Neuron (in vitro differentiated cells): ENCODE measurements at regions not wholly inside any gene's neighbourhood (a gene's known extent, or its start where the extent isn't known, plus 50 kb on each side); places are given as distances from the start of the nearest gene placed in this dataset.

Experiments
- H2AFZ ChIP-seq: one replicate; pipeline ENCODE4 v1.6.1; 2013; ENCODE audit warnings: low read depth, mild to moderate bottlenecking, inconsistent platforms, low read length, moderate library complexity
- H3K27me3 ChIP-seq: one replicate; pipeline ENCODE4 v1.6.1; 2013; ENCODE audit warnings: low read length; ENCODE audit not compliant: insufficient read depth
- H3K36me3 ChIP-seq: one replicate; pipeline ENCODE4 v1.6.1; 2013; ENCODE audit warnings: low read length; ENCODE audit not compliant: insufficient read depth
- H3K4me1 ChIP-seq: one replicate; pipeline ENCODE4 v1.6.1; 2013; ENCODE audit warnings: low read length; ENCODE audit not compliant: insufficient read depth
- H3K4me3 ChIP-seq: 2 replicates; pipeline ENCODE4 v1.5.1; 2013; ENCODE audit warnings: mild to moderate bottlenecking, low read length, moderate library complexity
- H3K9me3 ChIP-seq: one replicate; pipeline ENCODE4 v1.6.1; 2013; ENCODE audit warnings: low read length

DNA sequence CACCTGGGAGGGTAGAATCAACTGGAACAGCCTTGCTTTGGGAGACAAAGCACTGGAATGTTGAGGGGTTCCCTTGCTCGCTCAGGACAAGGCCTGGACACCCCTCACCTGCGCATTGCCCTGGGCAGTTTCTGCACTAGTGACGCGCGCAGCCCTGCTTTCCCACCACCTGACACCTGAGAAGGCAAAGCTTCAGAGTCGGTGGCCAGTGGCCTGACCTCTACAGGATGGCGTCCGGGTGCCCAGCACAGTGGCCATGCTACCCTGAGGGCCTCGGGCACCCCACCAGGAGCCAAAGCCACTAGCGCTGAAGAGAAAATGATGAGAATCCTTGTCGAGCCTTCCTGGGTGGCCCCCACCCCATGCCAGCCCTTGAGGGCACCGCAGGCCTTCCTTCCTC, 161.3 kb downstream of the OLFM1 start:
- Histone ChIP-seq H3K27me3 (peaks cover 19% of the 10 kb centered on the region), H3K4me3 (no peak overlapping the region), H2AFZ (no peak overlapping the region), H3K4me1 (no peaks in the 10 kb centered on the region), H3K36me3 (no peaks in the 10 kb centered on the region), H3K9me3 (no peaks in the 10 kb centered on the region)

DNA sequence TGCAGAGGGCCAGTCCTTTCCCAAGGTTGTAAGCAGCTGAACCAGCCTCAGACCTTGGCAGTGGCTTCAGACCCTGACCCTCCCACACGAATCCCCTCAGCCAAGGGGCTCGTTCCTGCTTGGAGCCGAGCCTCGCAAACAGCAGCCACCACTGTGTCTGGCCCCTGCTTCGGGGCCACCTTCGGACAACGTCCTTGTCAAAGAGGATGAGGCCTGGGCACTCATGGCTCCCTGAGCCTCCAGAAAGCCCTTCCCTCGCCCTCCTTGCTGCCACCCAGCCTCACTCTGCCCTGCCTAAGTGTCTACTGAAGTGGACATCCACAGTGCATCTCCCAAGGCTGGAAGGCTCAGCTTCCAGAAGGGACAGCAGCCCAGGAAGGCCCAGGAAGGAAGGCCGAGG, 161.7 kb downstream of the OLFM1 start:
- no peaks in the 10 kb centered on the region for H3K4me1 ChIP-seq
- H3K4me3 ChIP-seq = no peak overlapping the region
- no peak overlapping the region for H2AFZ ChIP-seq
- no peaks in the 10 kb centered on the region for H3K9me3 ChIP-seq
- H3K36me3 ChIP-seq = no peaks in the 10 kb centered on the region
- peaks cover 17% of the 10 kb centered on the region for H3K27me3 ChIP-seq

DNA sequence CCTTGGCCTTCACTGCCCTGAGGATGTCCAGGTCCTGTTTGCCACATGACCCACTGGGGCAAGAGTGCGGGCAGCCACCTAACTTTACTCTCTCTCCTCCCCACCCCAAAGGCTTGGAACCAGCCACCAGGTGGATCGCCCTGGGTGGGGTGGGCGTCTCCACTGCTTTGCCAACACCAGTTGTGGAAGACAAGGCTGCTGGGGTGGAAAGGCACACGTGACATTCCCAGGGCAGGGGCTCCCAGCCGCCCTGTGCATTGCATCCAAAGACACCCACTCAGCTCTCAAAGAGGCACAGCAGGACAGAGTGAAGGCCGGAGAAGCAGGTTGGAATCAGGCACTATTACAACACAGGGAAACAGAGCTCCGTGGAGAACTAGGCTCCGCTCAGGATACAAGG, 162.2 kb downstream of the OLFM1 start:
- H3K36me3 ChIP-seq = no peaks in the 10 kb centered on the region
- peaks cover 21% of the 10 kb centered on the region for H3K27me3 ChIP-seq
- H3K4me3 ChIP-seq = no peak overlapping the region
- H3K9me3 ChIP-seq = no peaks in the 10 kb centered on the region
- H3K4me1 ChIP-seq = no peaks in the 10 kb centered on the region
- H2AFZ ChIP-seq = no peak overlapping the region

DNA sequence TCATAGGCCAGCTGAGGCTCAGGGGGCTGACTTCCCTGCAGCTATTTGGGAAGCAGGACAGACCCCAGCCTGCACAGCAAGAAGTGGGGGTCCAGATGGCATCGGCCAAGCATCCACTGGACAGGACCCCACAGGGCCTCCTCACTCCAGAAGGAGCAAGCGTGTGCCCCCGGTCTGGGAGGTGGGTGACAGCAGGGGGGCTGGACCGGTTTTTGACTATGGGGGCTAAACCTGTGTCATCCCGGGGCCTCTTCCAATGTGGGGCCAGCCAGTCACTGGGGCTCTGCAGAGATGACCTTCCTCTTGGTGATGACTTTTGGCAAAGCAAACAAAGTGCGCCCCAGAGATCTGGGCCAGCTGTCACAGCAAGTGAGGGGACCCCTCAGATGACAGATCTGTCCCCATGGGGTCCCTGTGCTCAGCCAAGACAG, 163.9 kb downstream of the OLFM1 start:
- H3K9me3 ChIP-seq = no peaks in the 10 kb centered on the region
- no peaks in the 10 kb centered on the region for H3K36me3 ChIP-seq
- H3K27me3 ChIP-seq = peaks cover 26% of the 10 kb centered on the region
- no peak overlapping the region for H3K4me3 ChIP-seq
- H2AFZ ChIP-seq = no peak overlapping the region
- H3K4me1 ChIP-seq = no peaks in the 10 kb centered on the region

DNA sequence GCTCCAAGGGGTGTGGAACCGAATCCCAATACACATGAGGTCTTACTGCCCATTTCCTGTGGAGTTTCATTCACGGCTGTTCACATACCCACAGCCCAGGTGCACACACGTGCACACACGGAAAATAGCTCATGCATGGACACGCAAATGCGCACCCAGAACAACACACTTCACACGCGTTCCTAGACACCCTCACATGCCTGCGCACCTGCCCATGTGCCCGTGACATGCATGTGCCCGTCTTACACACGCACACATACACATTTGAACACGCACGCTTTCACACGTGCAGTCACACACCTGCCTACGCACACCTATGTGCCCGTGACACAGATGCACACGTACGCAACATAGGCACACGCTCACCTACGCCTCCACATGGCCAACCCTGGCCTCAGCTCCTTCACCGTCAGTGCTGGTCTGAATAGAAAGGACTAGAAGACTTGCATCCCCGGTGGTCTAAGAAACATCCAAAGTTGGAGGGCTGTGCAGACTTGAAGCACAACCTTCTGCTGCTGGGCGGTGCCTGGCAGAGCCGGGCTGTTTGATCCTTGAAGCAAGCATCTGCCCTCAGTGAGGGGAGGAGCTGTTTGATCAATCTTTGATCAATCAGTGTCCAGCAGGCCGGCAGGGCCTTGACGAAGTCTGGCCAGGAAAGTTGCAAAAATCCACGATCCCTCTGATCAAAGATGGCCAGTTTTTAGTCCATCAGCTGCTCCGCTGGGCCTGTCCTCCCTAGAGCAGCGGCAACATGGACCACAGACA, 164.7 kb downstream of the OLFM1 start:
- no peaks in the 10 kb centered on the region for H3K9me3 ChIP-seq
- H2AFZ ChIP-seq = no peak overlapping the region
- no peaks in the 10 kb centered on the region for H3K36me3 ChIP-seq
- H3K4me1 ChIP-seq = no peaks in the 10 kb centered on the region
- H3K27me3 ChIP-seq = peaks cover 26% of the 10 kb centered on the region
- no peak overlapping the region for H3K4me3 ChIP-seq

DNA sequence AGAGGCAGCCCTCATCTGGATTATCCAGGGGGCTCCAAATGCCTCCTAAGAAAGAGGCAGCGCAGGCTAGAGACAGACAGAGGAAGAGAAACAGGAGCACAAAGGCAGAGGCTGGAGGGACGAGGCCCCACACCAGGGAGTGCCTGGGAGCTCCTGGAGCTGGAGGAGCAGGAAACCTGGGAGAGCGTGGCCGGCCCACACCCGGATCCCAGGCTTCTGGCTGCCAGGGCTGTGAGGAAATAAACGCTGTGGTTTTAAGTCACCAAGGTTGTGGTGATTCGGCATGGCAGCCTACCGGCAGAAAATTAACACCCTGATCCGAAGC, 165.5 kb downstream of the OLFM1 start:
- peaks cover 26% of the 10 kb centered on the region for H3K27me3 ChIP-seq

DNA sequence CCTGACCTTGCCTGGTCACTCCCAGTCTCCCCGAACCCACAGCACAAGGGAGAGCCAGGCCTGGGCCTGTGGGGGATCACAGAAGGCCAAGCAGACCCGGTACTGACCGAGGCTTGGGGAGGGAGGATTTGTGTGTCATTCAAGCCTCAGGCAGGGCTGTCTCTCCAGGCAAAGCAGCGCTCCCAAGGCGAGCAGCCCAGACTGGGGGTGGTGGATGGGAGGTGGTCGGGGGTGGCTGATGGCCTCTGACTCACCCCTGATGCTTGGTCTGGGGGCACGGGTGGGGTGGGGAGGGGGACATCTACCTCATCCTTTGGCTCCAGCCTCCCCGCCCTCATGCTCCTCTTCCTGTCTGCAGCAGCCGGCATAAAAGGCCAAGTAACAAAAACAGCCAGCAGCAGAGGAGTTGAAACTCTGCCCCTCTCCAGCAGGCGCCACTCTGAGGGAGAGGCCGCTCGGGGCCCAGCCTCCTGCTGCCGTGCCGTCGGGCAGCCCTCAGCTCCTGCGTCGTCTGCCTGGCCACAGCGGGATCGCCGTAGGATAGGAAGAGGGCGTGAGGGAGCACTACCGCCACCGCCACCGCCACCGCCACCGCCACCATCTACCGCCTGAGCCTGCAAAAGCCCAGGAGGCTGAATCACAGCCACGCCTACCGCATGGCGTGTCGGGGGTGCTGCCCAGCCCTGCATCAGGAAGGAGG, 166.0 kb downstream of the OLFM1 start:
- no peaks in the 10 kb centered on the region for H3K9me3 ChIP-seq
- peaks cover 26% of the 10 kb centered on the region for H3K27me3 ChIP-seq
- no peaks in the 10 kb centered on the region for H3K4me1 ChIP-seq
- H3K4me3 ChIP-seq = no peak overlapping the region
- H2AFZ ChIP-seq = no peak overlapping the region
- H3K36me3 ChIP-seq = no peaks in the 10 kb centered on the region

More for the DNA sequence above, 165.5 kb downstream of the OLFM1 start:
- no peaks in the 10 kb centered on the region for H3K9me3 ChIP-seq
- no peaks in the 10 kb centered on the region for H3K36me3 ChIP-seq
- H2AFZ ChIP-seq = no peak overlapping the region
- no peaks in the 10 kb centered on the region for H3K4me1 ChIP-seq
- H3K4me3 ChIP-seq = no peak overlapping the region

DNA sequence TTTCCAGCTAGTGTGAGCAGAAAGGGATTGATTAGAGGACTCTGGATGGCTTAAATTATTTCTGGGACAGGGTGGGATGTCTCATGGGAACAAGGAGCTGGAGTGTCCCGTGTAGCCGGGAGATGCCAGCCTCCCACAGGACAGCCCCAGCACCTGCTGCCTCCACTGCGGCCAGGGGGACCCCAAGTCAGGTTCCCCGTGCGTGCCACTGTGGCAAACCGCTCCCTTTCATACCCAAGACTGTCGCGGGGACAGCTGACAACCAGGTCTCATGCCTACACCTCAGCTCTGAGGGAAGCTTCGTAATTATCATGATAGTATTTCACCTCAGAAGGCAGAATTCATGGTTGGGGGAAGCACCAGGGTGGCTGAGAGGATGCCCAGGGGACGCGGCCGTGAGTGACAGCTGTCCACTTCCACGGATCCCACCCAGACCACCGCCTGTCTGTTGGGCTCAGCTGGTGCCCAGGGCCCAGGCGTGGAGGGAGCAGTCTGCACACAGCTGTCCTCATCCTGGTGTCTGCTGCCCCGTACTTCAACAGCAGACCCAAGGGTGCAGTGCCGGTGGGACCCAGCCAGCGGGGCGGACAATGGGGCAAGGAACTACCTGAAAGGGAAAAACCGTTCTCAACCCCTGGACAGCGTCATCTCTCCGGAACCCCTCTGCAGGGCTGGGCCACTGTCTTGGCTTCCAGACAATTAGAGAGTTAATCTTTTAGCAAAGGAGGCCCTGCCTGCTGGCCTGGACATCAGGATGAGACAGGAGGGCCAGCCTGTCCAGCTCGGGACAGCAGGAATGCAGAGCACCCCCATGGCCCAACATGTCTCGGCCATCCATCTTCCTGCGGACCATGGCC, 166.9 kb downstream of the OLFM1 start:
- H3K9me3 ChIP-seq = no peaks in the 10 kb centered on the region
- H3K4me3 ChIP-seq = no peak overlapping the region
- H2AFZ ChIP-seq = no peak overlapping the region
- H3K36me3 ChIP-seq = no peaks in the 10 kb centered on the region
- H3K27me3 ChIP-seq = peaks cover 26% of the 10 kb centered on the region
- no peaks in the 10 kb centered on the region for H3K4me1 ChIP-seq

DNA sequence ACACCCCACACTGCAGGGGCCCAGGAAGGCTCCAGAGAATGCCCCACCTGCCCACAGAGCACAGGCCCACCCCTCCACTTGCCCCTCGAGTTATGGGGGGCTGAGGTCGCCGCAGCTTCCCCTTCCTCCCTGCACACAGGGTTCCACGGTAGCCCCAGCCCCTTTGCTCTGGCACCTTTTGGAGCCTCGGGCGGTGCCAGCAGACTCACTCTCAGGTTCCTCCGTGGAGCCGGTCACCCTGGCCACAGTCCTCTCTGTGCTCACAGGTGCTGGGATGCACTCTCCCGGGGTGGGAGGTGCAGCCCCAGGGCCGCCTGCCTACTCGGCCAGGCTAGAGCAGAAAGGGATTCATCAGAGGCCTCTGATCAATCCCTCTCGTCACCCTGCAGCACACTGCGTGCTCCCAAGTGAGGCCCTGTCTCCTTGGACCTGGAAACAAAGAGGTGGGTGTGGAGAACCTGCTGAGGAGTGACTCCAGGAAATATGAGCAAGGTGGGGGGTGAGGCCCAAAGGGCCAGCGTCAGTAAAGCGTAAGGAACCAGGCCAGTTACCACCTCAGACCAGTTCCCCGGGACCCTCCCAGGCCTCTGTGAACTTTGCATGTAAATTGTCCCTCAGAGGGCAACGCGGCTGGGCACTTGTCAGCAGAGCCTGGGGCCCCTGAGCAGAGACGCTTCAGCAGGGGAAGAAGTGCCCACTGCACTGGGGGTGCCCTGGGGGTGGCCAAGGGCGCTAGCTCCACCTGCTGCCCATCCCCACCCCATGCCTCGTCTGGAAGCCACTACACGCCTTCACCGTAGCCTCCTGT, 167.8 kb downstream of the OLFM1 start:
- H3K36me3 ChIP-seq = no peaks in the 10 kb centered on the region
- no peaks in the 10 kb centered on the region for H3K4me1 ChIP-seq
- peaks cover 28% of the 10 kb centered on the region for H3K27me3 ChIP-seq
- no peaks in the 10 kb centered on the region for H3K9me3 ChIP-seq
- H3K4me3 ChIP-seq = no peak overlapping the region
- no peak overlapping the region for H2AFZ ChIP-seq

DNA sequence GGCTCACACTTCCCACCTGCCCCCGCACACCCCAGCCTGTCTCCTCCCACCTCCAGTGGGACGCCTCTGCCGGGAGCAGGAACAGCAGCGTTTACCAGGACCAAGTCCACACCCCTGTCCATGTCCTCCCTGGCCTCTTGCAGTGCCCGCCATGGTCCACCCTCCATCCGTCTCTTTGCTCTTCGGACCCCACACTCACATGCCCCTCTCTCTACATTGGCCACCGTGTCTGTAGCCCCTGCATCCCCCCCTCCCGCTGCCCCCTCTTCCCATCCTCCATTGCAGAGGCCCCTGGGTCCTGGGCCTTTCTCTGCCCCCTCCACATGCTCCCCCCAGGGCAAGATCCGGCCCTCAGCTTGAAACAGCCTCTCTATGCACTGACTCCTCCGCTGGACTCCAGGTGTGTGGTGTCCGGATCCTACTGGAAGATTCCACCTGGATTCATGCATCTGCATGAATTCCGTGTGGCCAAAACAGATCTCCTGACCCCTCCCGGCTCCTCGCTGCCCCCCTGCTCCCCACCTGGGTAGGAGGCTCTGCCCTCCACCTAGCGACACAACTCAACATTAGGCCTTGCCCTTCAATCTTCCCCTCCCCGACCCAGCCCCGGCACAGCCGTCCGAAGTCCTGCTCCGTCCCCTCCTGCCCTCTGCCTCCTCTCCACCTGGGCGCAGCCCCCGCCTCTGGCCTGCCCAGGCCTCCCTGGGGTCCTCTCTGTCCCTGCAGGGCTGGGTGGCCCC, 168.5 kb downstream of the OLFM1 start:
- H3K9me3 ChIP-seq = no peaks in the 10 kb centered on the region
- H3K36me3 ChIP-seq = no peaks in the 10 kb centered on the region
- H3K4me3 ChIP-seq = no peak overlapping the region
- no peaks in the 10 kb centered on the region for H3K4me1 ChIP-seq
- no peak overlapping the region for H2AFZ ChIP-seq
- peaks cover 30% of the 10 kb centered on the region for H3K27me3 ChIP-seq

DNA sequence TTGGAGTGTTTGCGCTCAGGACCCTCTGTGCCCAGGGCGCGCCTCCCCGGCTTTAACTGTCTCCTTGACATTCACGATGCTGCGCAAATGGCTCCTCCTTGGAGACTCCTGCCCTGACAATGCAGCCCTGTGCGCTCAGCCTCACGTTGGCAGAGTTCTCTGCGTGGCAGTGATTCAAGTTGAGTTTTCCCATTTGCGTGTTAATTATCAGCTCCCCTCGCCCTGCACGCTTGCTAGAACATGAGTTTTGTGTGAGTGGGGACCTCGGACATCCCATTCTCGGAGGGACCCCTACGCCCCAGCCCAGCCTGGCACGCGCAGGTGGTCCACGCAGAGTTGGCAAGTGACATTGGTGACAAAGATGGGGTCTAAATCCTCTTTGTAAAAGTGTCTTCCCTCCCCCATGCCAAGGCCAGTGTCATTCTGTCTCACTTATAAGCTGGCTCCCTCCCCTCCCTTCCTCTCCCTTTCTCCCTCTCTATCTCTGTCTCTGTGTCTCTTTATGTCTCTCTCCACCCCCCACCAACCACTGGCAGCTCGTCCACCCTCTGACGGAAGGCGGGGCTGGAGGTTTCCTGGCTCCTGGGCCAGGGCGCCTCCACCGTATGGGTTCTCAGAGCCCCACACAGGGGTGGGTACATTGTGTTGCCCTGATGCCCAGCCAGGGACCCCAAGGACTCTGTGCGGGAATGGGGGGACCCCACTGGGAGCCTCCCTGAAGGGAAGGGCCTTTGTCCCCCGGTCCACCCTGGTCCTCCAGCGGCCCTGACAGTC, 169.3 kb downstream of the OLFM1 start:
- no peak overlapping the region for H2AFZ ChIP-seq
- no peaks in the 10 kb centered on the region for H3K4me1 ChIP-seq
- H3K27me3 ChIP-seq = peaks cover 30% of the 10 kb centered on the region
- H3K4me3 ChIP-seq = no peak overlapping the region
- no peaks in the 10 kb centered on the region for H3K9me3 ChIP-seq
- H3K36me3 ChIP-seq = no peaks in the 10 kb centered on the region
